ENCODE measurements at regions not wholly inside any gene's neighbourhood (a gene's known extent, or its start where the extent isn't known, plus 50 kb on each side); places are given as distances from the start of the nearest gene placed in this dataset.

- 95% methylated on average over 2 of the region's 2 CpGs for WGBS
Measured at GRCh38 chr3:165440380-165440779, 244.2 kb upstream of the SLITRK3 start.

DNA sequence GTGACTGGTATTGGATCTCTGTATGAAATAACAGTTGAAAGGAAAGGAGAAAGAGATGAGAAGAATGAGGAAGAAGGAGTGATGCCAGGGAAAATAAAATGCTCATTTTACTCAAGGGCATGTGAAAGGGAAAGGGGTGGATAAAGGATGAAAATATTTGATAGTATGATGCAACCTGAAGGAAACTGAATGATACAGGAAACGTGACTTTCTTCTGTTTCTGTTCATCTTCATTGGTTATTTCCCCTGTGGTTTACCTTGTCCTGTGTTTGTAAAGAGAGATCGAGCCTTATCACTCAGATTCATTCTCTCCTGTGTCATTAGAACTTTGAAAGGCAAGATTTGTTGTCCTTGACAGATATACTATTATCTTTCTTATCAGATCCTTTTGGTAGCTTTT, 243.6 kb upstream of the SLITRK3 start:
- H3K4me3 ChIP-seq = no peak overlapping the region
- no peak for DNase-seq (ENCODE audit: low spot score)
- H3K27me3 ChIP-seq (replicated peaks; ENCODE audit: insufficient read depth) = no peaks in the 10 kb centered on the region
- WGBS = 33% methylated on average over 2 of the region's 2 CpGs
- no peaks in the 10 kb centered on the region for H3K4me1 ChIP-seq (replicated peaks)
- no peak overlapping the region for H3K27ac ChIP-seq
- intact Hi-C loops (cut with DNase I) = no loop called here
- H3K36me3 ChIP-seq = no peaks in the 10 kb centered on the region
- H3K9me3 ChIP-seq = no peaks in the 10 kb centered on the region
- TF ChIP-seq POLR2AphosphoS5 (IDR thresholded peaks at IDR 0.05) = no peak
- TF ChIP-seq CTCF (IDR thresholded peaks at IDR 0.05) = no peak
- TF ChIP-seq POLR2A (IDR thresholded peaks at IDR 0.05) = no peak

More at GRCh38 chr3:165440380-165440779, 244.2 kb upstream of the SLITRK3 start:
- no peaks in the 10 kb centered on the region for H3K36me3 ChIP-seq
- H3K4me1 ChIP-seq (replicated peaks) = no peaks in the 10 kb centered on the region
- no peak for TF ChIP-seq POLR2A (IDR thresholded peaks at IDR 0.05)
- TF ChIP-seq POLR2AphosphoS5 (IDR thresholded peaks at IDR 0.05) = no peak
- no peak for TF ChIP-seq CTCF (IDR thresholded peaks at IDR 0.05)
- H3K27ac ChIP-seq = no peak overlapping the region
- no peaks in the 10 kb centered on the region for H3K27me3 ChIP-seq (replicated peaks; ENCODE audit: insufficient read depth)
- H3K9me3 ChIP-seq = no peaks in the 10 kb centered on the region
- intact Hi-C loops (cut with DNase I) = no loop called here
- DNase-seq (ENCODE audit: low spot score) = no peak
- H3K4me3 ChIP-seq = no peak overlapping the region

DNA sequence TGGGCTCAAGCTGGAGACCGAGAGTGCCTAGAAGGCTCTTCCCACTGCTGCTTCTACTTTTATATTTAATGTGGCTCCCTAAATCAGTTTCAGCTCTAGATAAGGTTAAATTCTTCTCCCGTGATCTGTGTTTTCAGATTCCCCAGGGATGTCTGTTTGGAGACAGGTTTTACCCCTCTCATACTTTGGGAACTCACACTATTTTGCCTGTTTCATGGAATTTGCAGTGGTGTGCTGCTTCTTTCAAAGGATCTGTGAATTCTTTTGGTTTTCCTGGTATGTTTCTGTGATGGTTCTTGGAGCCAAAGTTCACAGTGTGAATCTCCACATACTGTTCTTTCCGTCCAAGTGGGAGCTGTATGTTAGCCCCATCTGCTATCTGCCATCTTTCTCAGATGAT, 238.3 kb upstream of the SLITRK3 start:
- no peak overlapping the region for H3K27ac ChIP-seq
- no peak for TF ChIP-seq CTCF (IDR thresholded peaks at IDR 0.05)
- no peak for TF ChIP-seq POLR2AphosphoS5 (IDR thresholded peaks at IDR 0.05)
- TF ChIP-seq POLR2A (IDR thresholded peaks at IDR 0.05) = no peak
- no peak for DNase-seq (ENCODE audit: low spot score)
- no peaks in the 10 kb centered on the region for H3K36me3 ChIP-seq
- no peaks in the 10 kb centered on the region for H3K27me3 ChIP-seq (replicated peaks; ENCODE audit: insufficient read depth)
- no peak overlapping the region for H3K4me3 ChIP-seq
- H3K9me3 ChIP-seq = no peaks in the 10 kb centered on the region
- intact Hi-C loops (cut with DNase I) = no loop called here
- H3K4me1 ChIP-seq (replicated peaks) = no peaks in the 10 kb centered on the region
- WGBS = 90% methylated on average over 3 of the region's 3 CpGs

GRCh38 chr3:165406425-165406824, 210.2 kb upstream of the SLITRK3 start:
- 84% methylated on average over 2 of the region's 2 CpGs for WGBS

More at GRCh38 chr3:165406425-165406824, 210.2 kb upstream of the SLITRK3 start:
- no peak for TF ChIP-seq CTCF (IDR thresholded peaks at IDR 0.05)
- TF ChIP-seq POLR2AphosphoS5 (IDR thresholded peaks at IDR 0.05) = no peak
- TF ChIP-seq POLR2A (IDR thresholded peaks at IDR 0.05) = no peak
- H3K9me3 ChIP-seq = no peaks in the 10 kb centered on the region
- H3K27me3 ChIP-seq (replicated peaks; ENCODE audit: insufficient read depth) = no peaks in the 10 kb centered on the region
- H3K36me3 ChIP-seq = no peaks in the 10 kb centered on the region
- H3K4me3 ChIP-seq = no peak overlapping the region
- intact Hi-C loops (cut with DNase I) = no loop called here
- H3K4me1 ChIP-seq (replicated peaks) = no peaks in the 10 kb centered on the region
- no peak overlapping the region for H3K27ac ChIP-seq
- no peak for DNase-seq (ENCODE audit: low spot score)

All from prostate gland (tissue), 2 donors.